GM12865 (cell line): ENCODE measurements at regions not wholly inside any gene's neighbourhood (a gene's known extent, or its start where the extent isn't known, plus 50 kb on each side); places are given as distances from the start of the nearest gene placed in this dataset.

ENCODE experiments used
- DNase-seq: peaks from one replicate; pipeline ENCODE4 v3.0.0; 2010; ENCODE audit warnings: low read depth
- H3K4me3 ChIP-seq: 2 replicates; pipeline ENCODE4 v1.5.1; 2011; ENCODE audit warnings: mild to moderate bottlenecking, low read depth, low read length, control low read depth
- CTCF ChIP-seq: IDR thresholded peaks from 2 replicates; pipeline ENCODE4 v1.5.1; 2011; ENCODE audit warnings: low read length, control low read depth, low read depth, inconsistent platforms; ENCODE audit not compliant: insufficient read depth; ENCODE audit errors: missing control alignments

GRCh38 chr15:35818846-35819245 lies 272.9 kb upstream of the DPH6 start:
- DNase-seq: no peak
- TF ChIP-seq CTCF: no peak
- H3K4me3 ChIP-seq: no peak overlapping the region

- DNase-seq: no peak
- no peak overlapping the region for H3K4me3 ChIP-seq
- no peak for TF ChIP-seq CTCF
These were observed 276.2 kb upstream of the DPH6 start for GRCh38 chr15:35822153-35822552.

GRCh38 chr15:35827141-35827540 lies 281.2 kb upstream of the DPH6 start:
- no peak overlapping the region for H3K4me3 ChIP-seq
- DNase-seq: no peak
- TF ChIP-seq CTCF: no peak

GRCh38 chr15:35827911-35828310 lies 281.9 kb upstream of the DPH6 start:
- no peak overlapping the region for H3K4me3 ChIP-seq
- TF ChIP-seq CTCF: no peak
- no peak for DNase-seq

GRCh38 chr15:35833581-35833980 lies 287.6 kb upstream of the DPH6 start:
- no peak for TF ChIP-seq CTCF
- no peak for DNase-seq
- H3K4me3 ChIP-seq: no peak overlapping the region

GRCh38 chr15:35834216-35834830 lies 288.4 kb upstream of the DPH6 start:
- H3K4me3 ChIP-seq: no peak overlapping the region
- DNase-seq: no peak
- TF ChIP-seq CTCF: no peak

GRCh38 chr15:35834866-35835265 lies 288.9 kb upstream of the DPH6 start:
- no peak for TF ChIP-seq CTCF
- H3K4me3 ChIP-seq: no peak overlapping the region
- no peak for DNase-seq
